CD14-positive monocyte (primary cell): ENCODE measurements at regions not wholly inside any gene's neighbourhood (a gene's known extent, or its start where the extent isn't known, plus 50 kb on each side); places are given as distances from the start of the nearest gene placed in this dataset.

Source experiments
- DNase-seq, 3 donors: peaks; one replicate each; pipeline ENCODE4 v3.0.0-alpha.2; 2011 to 2022
- H2AFZ ChIP-seq: 2 replicates; pipeline ENCODE4 v1.6.0; 2012; ENCODE audit warnings: mild to moderate bottlenecking, low read depth, low read length, inconsistent platforms; ENCODE audit not compliant: insufficient read depth, poor library complexity, severe bottlenecking
- H3K27ac ChIP-seq, 2 donors: 1 replicate in 1 of 2; 2 replicates in 1 of 2; pipeline ENCODE4 v1.5.1; 2012 to 2013; ENCODE audit warnings: low read length in 2 of 2, control low read depth in 1 of 2, inconsistent platforms in 1 of 2, low read depth in 1 of 2, mild to moderate bottlenecking in 1 of 2
- H3K27me3 ChIP-seq, 2 donors: one replicate each; pipeline versions ENCODE4 v1.6.0 to v1.6.1; 2011 to 2013; ENCODE audit warnings: low read length in 2 of 2; ENCODE audit not compliant: control insufficient read depth in 2 of 2, insufficient read depth in 2 of 2
- H3K36me3 ChIP-seq, 2 donors: replicated peaks in 1 of 2; 1 replicate in 1 of 2; 2 replicates in 1 of 2; pipeline versions ENCODE4 v1.5.1 to v1.6.1; 2012 to 2013; ENCODE audit warnings: low read length in 2 of 2, control low read depth in 1 of 2, inconsistent platforms in 1 of 2, mild to moderate bottlenecking in 1 of 2; ENCODE audit not compliant: insufficient read depth in 2 of 2, control insufficient read depth in 1 of 2
- H3K4me1 ChIP-seq, 2 donors: 1 replicate in 1 of 2; 2 replicates in 1 of 2; pipeline versions ENCODE4 v1.5.1 to v1.6.1; 2012 to 2013; ENCODE audit warnings: low read length in 2 of 2, control low read depth in 1 of 2, inconsistent platforms in 1 of 2, mild to moderate bottlenecking in 1 of 2, moderate library complexity in 1 of 2; ENCODE audit not compliant: insufficient read depth in 2 of 2, control insufficient read depth in 1 of 2
- H3K4me2 ChIP-seq: replicated peaks from 2 replicates; pipeline ENCODE3; 2012; ENCODE audit warnings: low read length, moderate library complexity, mild to moderate bottlenecking; ENCODE audit not compliant: poor library complexity, severe bottlenecking; ENCODE audit errors: extremely low read depth
- H3K4me3 ChIP-seq, 3 experiments: fragments of 200-600 bp in 1 of 3; sonication (generic) in 1 of 3; replicated peaks in 1 of 3; 1 replicate in 2 of 3; 2 replicates in 1 of 3; pipeline ENCODE4 v1.5.1; 2011 to 2013; ENCODE audit warnings: low read length in 3 of 3, mild to moderate bottlenecking in 3 of 3, control low read depth in 2 of 3, low read depth in 2 of 3, inconsistent platforms in 1 of 3, moderate library complexity in 1 of 3
- H3K79me2 ChIP-seq: 2 replicates; pipeline ENCODE4 v1.6.0; 2012; ENCODE audit warnings: mild to moderate bottlenecking, control low read depth, inconsistent platforms, low read length, moderate library complexity; ENCODE audit not compliant: insufficient read depth
- H3K9ac ChIP-seq: 2 replicates; pipeline ENCODE4 v1.6.0; 2017; ENCODE audit warnings: low read length, mild to moderate bottlenecking; ENCODE audit not compliant: insufficient read depth, poor library complexity, severe bottlenecking
- H3K9me3 ChIP-seq, 2 donors: replicated peaks in 1 of 2; 1 replicate in 1 of 2; 2 replicates in 1 of 2; pipeline versions ENCODE4 v1.5.1 to v1.6.1; 2012 to 2013; ENCODE audit warnings: low read length in 2 of 2, control low read depth in 1 of 2; ENCODE audit not compliant: control insufficient read depth in 1 of 2, insufficient read depth in 1 of 2
- H4K20me1 ChIP-seq: 2 replicates; pipeline ENCODE4 v1.6.0; 2012; ENCODE audit warnings: mild to moderate bottlenecking, low read length, control low read depth, moderate library complexity; ENCODE audit not compliant: insufficient read depth
- H3K27ac Mint-ChIP-seq, 7 donors: one replicate each; pipeline ENCODE4 v1.8.0; 2020; ENCODE audit warnings: mild to moderate bottlenecking in 7 of 7, mixed read lengths in 7 of 7, moderate library complexity in 6 of 7, inconsistent platforms in 2 of 7
- H3K27me3 Mint-ChIP-seq, 3 donors: one replicate each; pipeline ENCODE4 v1.8.0; 2021 to 2022; ENCODE audit warnings: low read depth in 3 of 3, mild to moderate bottlenecking in 3 of 3, mixed read lengths in 3 of 3, moderate library complexity in 3 of 3, inconsistent platforms in 1 of 3
- H3K36me3 Mint-ChIP-seq, 2 donors: one replicate each; pipeline ENCODE4 v1.8.0; 2020; ENCODE audit warnings: mixed read lengths in 2 of 2, inconsistent platforms in 1 of 2, mild to moderate bottlenecking in 1 of 2
- H3K4me1 Mint-ChIP-seq: one replicate; pipeline ENCODE4 v1.8.0; 2020; ENCODE audit warnings: mild to moderate bottlenecking, mixed read lengths
- H3K4me3 Mint-ChIP-seq, 2 donors: one replicate each; pipeline ENCODE4 v1.8.0; 2020; ENCODE audit warnings: mild to moderate bottlenecking in 2 of 2, mixed read lengths in 2 of 2, moderate library complexity in 1 of 2
- H3K9me3 Mint-ChIP-seq, 7 donors: one replicate each; pipeline ENCODE4 v1.8.0; 2020 to 2022; ENCODE audit warnings: mixed read lengths in 7 of 7, mild to moderate bottlenecking in 6 of 7, moderate library complexity in 6 of 7, inconsistent platforms in 2 of 7
- CTCF ChIP-seq: fragments of 200-600 bp; IDR thresholded peaks from one replicate; pipeline ENCODE4 v1.8.0; 2022; ENCODE audit warnings: antibody characterized with exemption, mild to moderate bottlenecking
- WGBS: methylation state at CpG from one replicate; pipeline ENCODE4 v1.1.5; 2013; ENCODE audit warnings: missing lambda C conversion rate; ENCODE audit not compliant: insufficient coverage; 5-methylcytosine and 5-hydroxymethylcytosine counted together
- intact Hi-C, 2 donors: fragments of 100-400 bp; cut with micrococcal nuclease; formaldehyde crosslinking; loops; one replicate each; pipeline versions ENCODE4 v1.15.0 to v1.15.1; 2023

- no peaks in the 10 kb centered on the region for H3K9me3 Mint-ChIP-seq
- peaks cover 0 to 3% (median 0%) of the 10 kb centered on the region in 3 donors for H3K27me3 Mint-ChIP-seq
- no peak overlapping the region for H3K4me3 ChIP-seq
- H3K27ac ChIP-seq: peak overlapping the region; percentile 93 to 99
- H3K4me3 Mint-ChIP-seq: no peak overlapping the region
- no peaks in the 10 kb centered on the region for H3K9me3 ChIP-seq
- H3K27me3 ChIP-seq: no peaks in the 10 kb centered on the region
- DNase-seq: peak in 1 of 3 donors; percentile 21
- no peak for TF ChIP-seq CTCF
- H3K36me3 ChIP-seq: no peaks in the 10 kb centered on the region
- peaks cover 66 to 72% of the 10 kb centered on the region in 2 donors for H3K4me1 ChIP-seq
- 94% methylated on average over 11 of the region's 13 CpGs for WGBS
- peak overlapping the region; percentile 88 to 99 (median 96) for H3K27ac Mint-ChIP-seq
- intact Hi-C loops: loop anchor here (2.0 to 5.0 kb wide), 4 partner anchors 21 to 51 kb away; partner anchors contain the start of gene LYST (in 1 of the 2)
- H4K20me1 ChIP-seq: no peaks in the 10 kb centered on the region
- peak overlapping the region; percentile 45 for H3K9ac ChIP-seq
- peaks cover 15% of the 10 kb centered on the region for H3K79me2 ChIP-seq
- peaks cover 74% of the 10 kb centered on the region for H3K4me1 Mint-ChIP-seq
- H3K36me3 Mint-ChIP-seq: no peaks in the 10 kb centered on the region
- no peak overlapping the region for H2AFZ ChIP-seq
- no peak overlapping the region for H3K4me2 ChIP-seq
Observed at GRCh38 chr1:235918032-235918431, 51.3 kb upstream of the LYST start.

GRCh38 chr1:235917267-235917811 lies 50.6 kb upstream of the LYST start:
- H3K4me1 Mint-ChIP-seq: peaks cover 70% of the 10 kb centered on the region
- H3K27me3 Mint-ChIP-seq: peaks cover 0 to 3% (median 0%) of the 10 kb centered on the region in 3 donors
- peak overlapping the region; percentile 6 for H3K4me2 ChIP-seq
- peak overlapping the region in 1 of 3 experiments; percentile 3 for H3K4me3 ChIP-seq
- H4K20me1 ChIP-seq: no peaks in the 10 kb centered on the region
- no peaks in the 10 kb centered on the region for H3K9me3 ChIP-seq
- no peaks in the 10 kb centered on the region for H3K9me3 Mint-ChIP-seq
- peaks cover 65 to 69% of the 10 kb centered on the region in 2 donors for H3K4me1 ChIP-seq
- H3K4me3 Mint-ChIP-seq: peak overlapping the region in 1 of 2 donors; percentile 63
- intact Hi-C loops: loop anchor here (5.0 kb wide), 2 partner anchors 35 to 40 kb away; no protein-coding TSS in a partner anchor
- DNase-seq: peak; percentile 96 to 99 (median 99)
- H3K9ac ChIP-seq: peak overlapping the region; percentile 45
- peaks cover 15% of the 10 kb centered on the region for H3K79me2 ChIP-seq
- WGBS: 10% methylated on average over 4 of the region's 8 CpGs
- peak overlapping the region; percentile 93 to 99 for H3K27ac ChIP-seq
- no peaks in the 10 kb centered on the region for H3K36me3 ChIP-seq
- H3K27ac Mint-ChIP-seq: peak overlapping the region; percentile 94 to 99 (median 98)
- no peak overlapping the region for H2AFZ ChIP-seq
- no peaks in the 10 kb centered on the region for H3K36me3 Mint-ChIP-seq
- H3K27me3 ChIP-seq: no peaks in the 10 kb centered on the region
- TF ChIP-seq CTCF: no peak
